Adrenal gland (tissue), 5 donors: ENCODE measurements at regions not wholly inside any gene's neighbourhood (a gene's known extent, or its start where the extent isn't known, plus 50 kb on each side); places are given as distances from the start of the nearest gene placed in this dataset.

Source experiments
- POLR2A ChIP-seq, 2 donors: fragments of 450-650 bp; IDR thresholded peaks; one replicate each; pipeline ENCODE4 v1.6.1; 2017; ENCODE audit warnings: antibody characterized with exemption in 2 of 2, mild to moderate bottlenecking in 2 of 2, moderate library complexity in 1 of 2
- TF ChIP-seq, protein P1 (sequence below), 6 experiments: fragments of 450-650 bp in 4 of 6; fragments of 200-600 bp in 2 of 6; sonication (generic) in 1 of 6; IDR thresholded peaks; 1 replicate in 5 of 6; 2 replicates in 1 of 6; pipeline versions ENCODE4 v1.5.1 to v1.8.0; 2016 to 2021; ENCODE audit warnings: antibody characterized with exemption in 6 of 6, mild to moderate bottlenecking in 2 of 6, moderate library complexity in 1 of 6
- donor health status: DM: no; HTN: no; CAD: no.

DNA sequence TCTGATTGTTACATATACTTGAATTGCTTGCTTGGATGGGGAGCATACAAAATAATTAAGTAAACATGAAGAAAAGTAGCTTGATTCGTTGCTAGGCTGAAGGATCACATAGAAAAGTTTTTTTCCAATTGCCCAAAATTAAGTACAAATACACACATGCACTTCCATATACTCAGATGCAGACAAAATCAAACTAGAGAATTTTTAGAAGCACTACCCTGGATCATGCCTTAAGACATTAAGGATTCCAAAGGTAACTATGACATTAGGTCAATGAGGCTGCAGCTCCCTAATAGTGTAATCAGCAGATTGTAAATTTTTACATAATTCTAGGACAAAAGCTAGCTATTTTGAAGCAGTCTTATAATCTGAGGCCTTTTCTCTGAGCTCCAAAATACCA lies 216.9 kb upstream of the TMEM161B start:
- TF ChIP-seq, protein P1, sequence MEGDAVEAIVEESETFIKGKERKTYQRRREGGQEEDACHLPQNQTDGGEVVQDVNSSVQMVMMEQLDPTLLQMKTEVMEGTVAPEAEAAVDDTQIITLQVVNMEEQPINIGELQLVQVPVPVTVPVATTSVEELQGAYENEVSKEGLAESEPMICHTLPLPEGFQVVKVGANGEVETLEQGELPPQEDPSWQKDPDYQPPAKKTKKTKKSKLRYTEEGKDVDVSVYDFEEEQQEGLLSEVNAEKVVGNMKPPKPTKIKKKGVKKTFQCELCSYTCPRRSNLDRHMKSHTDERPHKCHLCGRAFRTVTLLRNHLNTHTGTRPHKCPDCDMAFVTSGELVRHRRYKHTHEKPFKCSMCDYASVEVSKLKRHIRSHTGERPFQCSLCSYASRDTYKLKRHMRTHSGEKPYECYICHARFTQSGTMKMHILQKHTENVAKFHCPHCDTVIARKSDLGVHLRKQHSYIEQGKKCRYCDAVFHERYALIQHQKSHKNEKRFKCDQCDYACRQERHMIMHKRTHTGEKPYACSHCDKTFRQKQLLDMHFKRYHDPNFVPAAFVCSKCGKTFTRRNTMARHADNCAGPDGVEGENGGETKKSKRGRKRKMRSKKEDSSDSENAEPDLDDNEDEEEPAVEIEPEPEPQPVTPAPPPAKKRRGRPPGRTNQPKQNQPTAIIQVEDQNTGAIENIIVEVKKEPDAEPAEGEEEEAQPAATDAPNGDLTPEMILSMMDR (IDR thresholded peaks at IDR 0.05): no peak
- TF ChIP-seq POLR2A (IDR thresholded peaks at IDR 0.05): no peak
